BLaER1 (cell line): ENCODE measurements at regions not wholly inside any gene's neighbourhood (a gene's known extent, or its start where the extent isn't known, plus 50 kb on each side); places are given as distances from the start of the nearest gene placed in this dataset.

ENCODE experiments used
- H3K27ac ChIP-seq: shearing (Covaris generic); formaldehyde crosslinking; 2 replicates; pipeline ENCODE4 v1.8.1; 2022
- H3K27me3 ChIP-seq: shearing (Covaris generic); formaldehyde crosslinking; 2 replicates; pipeline ENCODE4 v1.8.1; 2022
- H3K36me3 ChIP-seq: shearing (Covaris generic); formaldehyde crosslinking; 2 replicates; pipeline ENCODE4 v1.8.1; 2022
- H3K4me1 ChIP-seq: shearing (Covaris generic); formaldehyde crosslinking; 2 replicates; pipeline ENCODE4 v1.8.1; 2022
- H3K4me2 ChIP-seq: shearing (Covaris generic); formaldehyde crosslinking; 2 replicates; pipeline ENCODE4 v1.8.1; 2022
- H3K4me3 ChIP-seq: shearing (Covaris generic); formaldehyde crosslinking; 2 replicates; pipeline ENCODE4 v1.8.1; 2022
- H3K9ac ChIP-seq: shearing (Covaris generic); formaldehyde crosslinking; 2 replicates; pipeline ENCODE4 v1.8.1; 2022
- H3K9me3 ChIP-seq: shearing (Covaris generic); formaldehyde crosslinking; 2 replicates; pipeline ENCODE4 v1.8.1; 2022
- H4K20me1 ChIP-seq: shearing (Covaris generic); formaldehyde crosslinking; 2 replicates; pipeline ENCODE4 v1.8.1; 2022
- Cebpa-rat ChIP-seq: shearing (Covaris generic); IDR thresholded peaks from 2 replicates; pipeline ENCODE4 v1.8.1; 2022

DNA sequence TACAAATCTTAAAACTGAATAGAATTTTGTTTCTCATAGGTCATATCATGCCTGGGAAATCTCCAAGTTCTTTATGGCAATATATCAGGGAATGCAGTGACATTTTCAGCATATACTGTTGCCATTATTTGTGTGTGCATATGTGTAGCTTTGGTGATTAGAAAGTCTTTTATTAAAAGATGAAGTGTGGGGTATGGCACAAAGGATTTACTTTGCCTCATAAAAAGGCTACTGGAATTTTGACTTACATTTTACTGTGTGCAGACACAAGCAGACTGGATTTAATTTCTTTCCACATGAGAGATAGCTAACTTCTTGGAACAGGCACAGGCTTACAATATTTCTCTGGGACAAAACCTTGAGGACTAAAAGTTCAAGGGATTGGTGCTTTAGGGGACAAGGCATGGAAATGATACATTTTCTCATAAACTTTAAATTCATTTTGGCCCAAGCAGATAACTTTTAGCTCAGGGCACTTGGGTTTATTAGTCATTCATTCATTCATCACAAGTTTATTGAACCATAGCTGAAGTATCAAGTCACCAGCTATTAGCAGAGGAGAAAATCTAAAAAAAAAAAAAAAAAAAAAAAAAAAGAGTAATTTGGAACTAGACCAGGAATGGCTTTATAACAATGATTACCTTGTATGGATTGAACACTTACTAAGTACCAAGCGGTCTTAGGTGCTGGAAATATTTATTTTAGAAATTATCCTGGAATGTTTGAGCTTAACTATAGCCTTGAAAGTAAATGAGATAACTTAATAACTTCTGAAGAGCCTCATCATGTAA is 191.5 kb downstream of the SLIT2 start:
- Histone ChIP-seq H4K20me1 (no peaks in the 10 kb centered on the region), H3K27ac (no peak overlapping the region), H3K4me1 (no peaks in the 10 kb centered on the region), H3K9me3 (no peaks in the 10 kb centered on the region), H3K4me2 (no peak overlapping the region), H3K27me3 (no peaks in the 10 kb centered on the region), H3K36me3 (no peaks in the 10 kb centered on the region), H3K9ac (no peak overlapping the region), H3K4me3 (no peak overlapping the region)
- no peak for TF ChIP-seq Cebpa-rat

DNA sequence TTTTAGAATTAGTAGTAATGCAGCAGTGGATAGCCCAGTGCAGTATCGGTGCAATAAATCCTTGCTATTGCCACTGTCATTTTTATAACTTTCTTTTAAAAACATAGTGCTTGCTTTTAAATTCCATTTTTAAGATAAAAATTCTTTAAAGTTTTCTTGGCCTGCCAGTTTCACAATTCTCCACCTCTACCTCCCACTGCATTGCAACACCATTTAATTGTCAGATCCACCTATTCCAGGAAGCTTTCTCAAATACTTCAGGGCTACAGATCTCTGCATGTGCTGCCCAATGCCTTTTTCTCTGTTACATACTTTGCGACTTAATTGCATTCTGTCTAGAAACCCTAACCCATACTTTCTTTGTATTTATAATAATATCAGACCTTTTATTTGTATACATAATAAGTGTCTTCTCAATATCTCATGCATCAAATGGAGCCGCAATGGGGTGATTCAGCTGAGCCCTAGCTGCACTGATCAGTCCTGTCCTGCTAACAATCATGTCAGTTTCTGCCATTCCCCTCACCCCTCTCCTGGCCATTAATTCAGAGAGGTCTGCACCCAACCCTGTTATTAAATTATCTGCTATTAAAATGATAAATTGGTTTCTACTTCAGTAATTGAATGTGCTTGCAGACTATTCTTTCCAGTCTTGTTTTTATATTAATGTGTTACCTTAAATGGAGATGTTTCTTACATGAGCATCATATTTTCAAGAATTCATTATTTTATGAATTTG is 193.1 kb downstream of the SLIT2 start:
- Histone ChIP-seq H3K9me3 (no peaks in the 10 kb centered on the region), H3K27me3 (no peaks in the 10 kb centered on the region), H3K36me3 (no peaks in the 10 kb centered on the region), H3K27ac (no peak overlapping the region), H4K20me1 (no peaks in the 10 kb centered on the region), H3K4me1 (no peaks in the 10 kb centered on the region), H3K4me2 (no peak overlapping the region), H3K9ac (no peak overlapping the region), H3K4me3 (no peak overlapping the region)
- no peak for TF ChIP-seq Cebpa-rat

DNA sequence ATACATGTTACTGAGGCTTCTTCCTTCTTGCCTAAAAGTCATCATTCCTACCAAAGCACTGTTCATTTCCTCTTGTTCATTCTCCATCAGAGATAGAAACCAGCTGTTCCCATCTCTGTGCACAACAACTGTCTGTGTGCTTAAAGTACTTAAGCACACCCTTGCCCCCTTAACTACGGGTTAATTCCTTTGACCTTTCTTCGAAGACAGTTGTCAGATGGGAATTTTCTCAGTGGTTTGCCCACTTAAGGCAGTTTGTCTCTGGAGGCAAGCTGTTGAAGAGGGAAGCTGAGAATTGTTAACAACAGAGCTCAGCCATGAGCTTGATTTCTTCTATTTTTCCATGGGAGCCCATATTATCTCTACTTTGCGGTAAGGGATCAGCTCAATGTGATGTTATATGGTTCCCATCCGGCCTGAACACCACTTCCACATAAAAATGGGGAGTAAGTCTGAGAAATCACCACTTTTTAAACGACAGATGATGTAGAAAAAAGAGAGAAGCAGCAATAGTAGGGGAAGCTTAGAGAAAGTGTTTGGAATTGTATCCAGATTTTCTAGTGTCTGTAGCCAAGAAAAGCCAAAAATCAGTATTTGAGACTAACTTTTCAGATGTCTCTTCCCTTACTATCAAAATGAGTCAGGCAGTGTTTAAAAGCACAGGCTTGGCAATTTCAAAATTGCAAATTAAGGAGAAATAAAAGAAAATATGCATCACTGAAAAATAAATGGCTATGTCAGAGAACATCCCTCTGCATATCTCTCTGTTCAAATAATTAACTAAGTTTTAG is 194.4 kb downstream of the SLIT2 start:
- Histone ChIP-seq H3K9ac (no peak overlapping the region), H4K20me1 (no peaks in the 10 kb centered on the region), H3K27ac (no peak overlapping the region), H3K9me3 (no peaks in the 10 kb centered on the region), H3K36me3 (no peaks in the 10 kb centered on the region), H3K4me1 (no peaks in the 10 kb centered on the region), H3K4me2 (no peak overlapping the region), H3K4me3 (no peak overlapping the region), H3K27me3 (no peaks in the 10 kb centered on the region)
- TF ChIP-seq Cebpa-rat, result no peak

DNA sequence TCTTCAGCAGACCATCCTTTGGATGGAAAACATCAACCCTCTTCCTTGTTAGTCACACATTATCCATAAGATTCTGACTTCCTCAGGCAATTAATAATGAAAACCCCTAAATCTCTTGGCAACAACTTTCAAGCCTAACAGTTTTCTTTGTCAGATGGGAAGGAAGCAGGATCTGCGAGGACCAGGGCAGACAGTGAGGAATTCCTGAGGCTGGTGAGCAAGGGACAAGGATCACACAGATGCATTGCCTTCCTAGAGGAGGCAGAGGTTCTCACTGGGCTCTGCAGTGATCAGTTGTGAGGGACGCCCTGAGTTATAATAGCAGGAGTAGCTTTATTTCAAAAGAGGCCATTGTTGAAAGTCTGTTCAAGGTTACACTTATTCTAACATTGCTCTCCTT is 195.4 kb downstream of the SLIT2 start:
- no peaks in the 10 kb centered on the region for H3K9me3 ChIP-seq
- no peak overlapping the region for H3K4me2 ChIP-seq
- H3K9ac ChIP-seq, result no peak overlapping the region
- no peaks in the 10 kb centered on the region for H3K4me1 ChIP-seq
- H3K27me3 ChIP-seq, result no peaks in the 10 kb centered on the region
- TF ChIP-seq Cebpa-rat, result no peak
- no peak overlapping the region for H3K4me3 ChIP-seq
- H4K20me1 ChIP-seq, result no peaks in the 10 kb centered on the region
- no peaks in the 10 kb centered on the region for H3K36me3 ChIP-seq
- H3K27ac ChIP-seq, result no peak overlapping the region

DNA sequence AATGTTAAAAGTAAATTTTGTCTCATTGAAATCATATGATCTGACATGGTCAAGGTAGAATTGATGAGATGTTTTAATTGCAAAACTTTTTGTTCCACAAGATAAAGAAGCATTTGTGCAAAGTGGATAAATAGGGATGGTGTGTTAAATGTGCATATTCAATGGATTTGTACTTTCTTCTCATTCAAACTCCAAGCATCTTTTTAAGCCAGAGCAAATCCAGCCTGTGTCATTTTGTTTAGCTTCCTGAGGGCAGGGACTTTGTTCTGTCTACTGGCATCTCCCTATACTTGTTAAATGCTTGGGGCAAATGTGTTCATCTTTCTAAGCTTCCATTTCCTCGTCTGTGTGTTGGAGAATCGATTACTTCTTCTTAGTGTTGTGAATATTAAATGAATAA is 200.3 kb downstream of the SLIT2 start:
- Histone ChIP-seq H3K9ac (no peak overlapping the region), H4K20me1 (no peaks in the 10 kb centered on the region), H3K4me2 (no peak overlapping the region), H3K9me3 (no peaks in the 10 kb centered on the region), H3K4me1 (no peaks in the 10 kb centered on the region), H3K27ac (no peak overlapping the region), H3K4me3 (no peak overlapping the region), H3K36me3 (no peaks in the 10 kb centered on the region), H3K27me3 (no peaks in the 10 kb centered on the region)
- no peak for TF ChIP-seq Cebpa-rat

DNA sequence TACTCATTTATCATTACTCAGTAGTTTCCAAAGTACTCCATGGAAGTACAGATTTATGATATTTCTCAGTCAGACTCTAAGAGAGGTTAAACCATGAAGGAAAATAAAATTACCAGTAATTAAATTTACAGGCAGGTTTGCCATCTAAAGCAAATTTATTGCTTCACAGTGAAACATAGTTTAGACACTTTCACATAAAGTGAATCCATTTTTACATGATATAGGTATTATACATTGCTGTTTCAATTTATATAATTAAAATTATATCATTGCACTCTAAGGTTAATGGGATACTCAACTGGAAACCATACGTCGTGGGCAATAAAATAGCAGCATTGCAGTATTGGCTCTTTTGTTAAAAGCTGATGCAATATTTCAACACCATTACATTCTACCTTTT is 202.8 kb downstream of the SLIT2 start:
- Histone ChIP-seq H3K9ac (no peak overlapping the region), H3K27ac (no peak overlapping the region), H3K4me3 (no peak overlapping the region), H3K27me3 (no peaks in the 10 kb centered on the region), H3K36me3 (no peaks in the 10 kb centered on the region), H4K20me1 (no peaks in the 10 kb centered on the region), H3K4me2 (no peak overlapping the region), H3K9me3 (no peaks in the 10 kb centered on the region), H3K4me1 (no peaks in the 10 kb centered on the region)
- no peak for TF ChIP-seq Cebpa-rat

DNA sequence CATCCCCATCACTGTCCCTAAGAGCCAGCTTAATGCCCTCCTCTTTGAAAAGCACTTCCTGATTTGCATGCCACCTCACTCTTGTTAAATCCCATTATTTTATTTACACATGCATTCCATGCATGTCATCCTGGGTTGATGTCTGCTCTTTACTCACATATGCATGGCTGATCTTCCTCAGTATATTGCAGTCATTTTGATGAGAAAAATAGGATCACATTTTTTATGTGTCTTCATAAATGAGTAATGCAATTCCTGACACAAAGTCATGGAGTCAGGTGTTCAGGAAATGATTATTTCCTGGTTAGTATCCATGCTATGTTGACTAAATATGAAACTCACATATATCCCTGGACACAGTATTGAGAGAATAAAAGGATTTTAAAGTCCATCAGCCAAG is 204.7 kb downstream of the SLIT2 start:
- H3K4me3 ChIP-seq, result no peak overlapping the region
- no peaks in the 10 kb centered on the region for H3K4me1 ChIP-seq
- H3K4me2 ChIP-seq, result no peak overlapping the region
- H3K36me3 ChIP-seq, result no peaks in the 10 kb centered on the region
- H3K9me3 ChIP-seq, result no peaks in the 10 kb centered on the region
- H3K9ac ChIP-seq, result no peak overlapping the region
- H4K20me1 ChIP-seq, result no peaks in the 10 kb centered on the region
- no peak overlapping the region for H3K27ac ChIP-seq
- H3K27me3 ChIP-seq, result no peaks in the 10 kb centered on the region
- TF ChIP-seq Cebpa-rat, result no peak

DNA sequence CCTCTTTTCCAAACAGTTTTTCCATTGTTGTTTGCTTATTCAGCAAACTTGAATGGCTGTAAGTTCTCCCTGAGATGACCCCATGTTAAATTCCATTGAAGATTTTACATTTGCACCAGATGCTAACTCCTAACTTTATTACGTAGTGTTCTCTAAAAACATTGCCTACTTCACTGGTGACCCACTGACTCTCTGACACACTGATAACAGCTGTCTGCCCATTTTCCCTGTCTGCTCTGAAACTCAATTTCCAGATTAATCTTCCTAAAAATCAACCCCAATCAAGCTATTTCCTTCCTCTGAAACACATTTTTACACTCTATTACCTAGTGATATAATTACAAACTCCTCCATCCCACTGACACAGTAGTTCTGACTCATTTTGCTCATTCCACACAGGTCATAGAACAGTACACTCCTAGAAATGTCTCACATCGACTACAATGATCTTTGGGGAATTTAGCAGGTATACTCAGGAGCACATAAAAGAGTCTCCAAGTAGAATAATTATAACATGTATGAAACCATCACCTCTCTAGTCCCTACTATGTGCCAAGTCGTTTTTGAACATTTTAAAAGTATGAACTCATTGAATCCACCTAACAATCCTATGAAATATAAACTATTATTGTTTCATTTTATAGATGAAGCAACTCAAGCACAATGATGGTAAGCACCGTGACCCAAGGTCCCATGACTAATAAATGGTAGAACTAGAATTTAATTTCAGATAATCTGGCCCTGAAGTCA is 210.9 kb downstream of the SLIT2 start:
- no peak overlapping the region for H3K4me2 ChIP-seq
- no peak overlapping the region for H3K4me3 ChIP-seq
- TF ChIP-seq Cebpa-rat, result no peak

DNA sequence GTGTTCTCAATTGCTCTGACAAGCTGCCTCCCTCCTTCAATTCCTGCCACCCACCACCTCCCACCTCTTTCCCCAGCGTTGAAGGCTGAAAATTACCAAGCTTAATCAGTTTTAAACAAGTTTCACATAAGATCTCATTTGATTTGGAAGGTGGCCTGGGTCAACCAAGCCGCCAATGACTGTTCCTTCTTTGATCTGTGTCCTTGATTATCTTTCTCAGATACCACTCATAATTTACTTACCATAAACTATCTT is 211.4 kb downstream of the SLIT2 start:
- Histone ChIP-seq H3K36me3 (no peaks in the 10 kb centered on the region), H3K9me3 (no peaks in the 10 kb centered on the region), H3K4me1 (no peaks in the 10 kb centered on the region), H3K4me2 (no peak overlapping the region), H3K9ac (no peak overlapping the region), H3K27me3 (no peaks in the 10 kb centered on the region), H3K4me3 (no peak overlapping the region), H4K20me1 (no peaks in the 10 kb centered on the region), H3K27ac (no peak overlapping the region)
- TF ChIP-seq Cebpa-rat, result no peak

More for the DNA sequence above, 210.9 kb downstream of the SLIT2 start:
- H3K9me3 ChIP-seq, result no peaks in the 10 kb centered on the region
- H3K27me3 ChIP-seq, result no peaks in the 10 kb centered on the region
- H3K4me1 ChIP-seq, result no peaks in the 10 kb centered on the region
- no peaks in the 10 kb centered on the region for H4K20me1 ChIP-seq
- H3K9ac ChIP-seq, result no peak overlapping the region
- H3K36me3 ChIP-seq, result no peaks in the 10 kb centered on the region
- H3K27ac ChIP-seq, result no peak overlapping the region

DNA sequence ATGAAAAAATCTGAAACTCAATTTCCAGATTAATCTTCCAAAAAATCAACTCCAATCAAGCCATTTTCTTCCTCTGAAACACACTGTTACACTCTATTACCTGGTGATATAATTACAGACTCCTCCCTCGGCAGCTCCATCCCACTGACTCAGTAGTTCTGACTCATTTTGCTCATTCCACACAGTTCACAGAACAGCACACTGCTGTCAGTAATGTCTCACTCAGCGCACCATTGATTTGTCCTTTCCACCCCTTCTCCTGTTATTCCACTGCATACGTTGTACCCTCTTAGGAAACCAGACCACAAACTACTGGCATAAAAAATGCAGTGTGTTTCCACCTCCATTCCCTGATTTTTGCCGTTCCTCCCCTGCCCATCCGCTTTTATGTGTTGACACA is 212.7 kb downstream of the SLIT2 start:
- Histone ChIP-seq H3K27ac (no peak overlapping the region), H3K9ac (no peak overlapping the region), H3K9me3 (no peaks in the 10 kb centered on the region), H3K4me3 (no peak overlapping the region), H4K20me1 (no peaks in the 10 kb centered on the region), H3K4me2 (no peak overlapping the region), H3K4me1 (no peaks in the 10 kb centered on the region), H3K27me3 (no peaks in the 10 kb centered on the region), H3K36me3 (no peaks in the 10 kb centered on the region)
- TF ChIP-seq Cebpa-rat, result no peak
